ENCODE measurements at regions not wholly inside any gene's neighbourhood (a gene's known extent, or its start where the extent isn't known, plus 50 kb on each side); places are given as distances from the start of the nearest gene placed in this dataset.

DNA sequence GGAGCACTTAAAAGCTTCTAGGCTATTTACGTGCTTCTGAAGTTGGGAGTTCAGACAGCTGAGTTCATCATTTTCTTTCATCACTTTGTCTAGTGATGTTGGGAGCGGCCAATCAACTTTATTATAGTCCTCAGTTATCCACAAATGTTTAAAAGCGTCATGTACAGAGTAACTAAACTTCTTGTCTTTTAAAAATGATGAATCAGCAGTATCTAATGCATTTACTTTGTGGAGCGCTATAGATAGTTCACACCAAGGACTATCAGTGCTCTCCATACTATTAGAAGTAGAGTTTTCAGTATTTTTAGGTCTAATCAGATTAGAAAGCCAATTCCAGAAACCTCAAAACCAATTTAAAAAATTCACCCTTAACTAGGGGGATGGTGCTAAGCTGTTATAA, 778.7 kb upstream of the PRMT6 start:
- H3K4me1 ChIP-seq (ENCODE audit: control insufficient read depth, insufficient read depth, low read length, unreplicated experiment) = no peaks in the 10 kb centered on the region
- no peaks in the 10 kb centered on the region for H3K79me2 ChIP-seq (ENCODE audit: control insufficient read depth, insufficient read depth, low read length, unreplicated experiment)
- no peaks in the 10 kb centered on the region for H3K36me3 ChIP-seq (ENCODE audit: insufficient read depth, low read length)
- H3K4me3 ChIP-seq (ENCODE audit: low read depth, low read length) = no peak overlapping the region
- no peaks in the 10 kb centered on the region for H3K27me3 ChIP-seq (ENCODE audit: insufficient read depth, low read length)
- H3K27ac ChIP-seq (ENCODE audit: low read depth, low read length) = no peak overlapping the region
- H2AFZ ChIP-seq (ENCODE audit: low read length, unreplicated experiment) = no peak overlapping the region

DNA sequence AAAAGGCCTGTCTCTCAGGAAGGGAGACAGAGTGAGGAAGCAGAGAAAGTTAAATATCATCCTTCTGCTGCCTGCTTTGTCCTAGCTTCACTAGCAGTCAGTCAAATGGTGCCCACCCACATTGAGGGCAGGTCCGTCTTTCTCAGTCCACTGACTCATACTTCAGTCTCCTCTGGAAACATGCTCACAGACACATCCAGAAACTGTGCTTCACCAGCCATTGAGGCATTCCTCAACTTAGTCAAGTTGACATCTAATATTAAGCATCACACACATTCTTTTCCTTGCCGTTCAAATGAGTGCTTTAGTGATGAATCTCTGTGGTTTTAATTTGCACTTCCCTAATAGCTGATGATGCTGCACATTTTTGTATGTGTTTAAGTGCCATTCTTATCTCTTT, 777.8 kb upstream of the PRMT6 start:
- no peak overlapping the region for H3K4me3 ChIP-seq (ENCODE audit: low read depth, low read length)
- H3K36me3 ChIP-seq (ENCODE audit: insufficient read depth, low read length) = no peaks in the 10 kb centered on the region
- H3K4me1 ChIP-seq (ENCODE audit: control insufficient read depth, insufficient read depth, low read length, unreplicated experiment) = no peaks in the 10 kb centered on the region
- no peak overlapping the region for H3K27ac ChIP-seq (ENCODE audit: low read depth, low read length)
- H3K27me3 ChIP-seq (ENCODE audit: insufficient read depth, low read length) = no peaks in the 10 kb centered on the region
- no peak overlapping the region for H2AFZ ChIP-seq (ENCODE audit: low read length, unreplicated experiment)
- H3K79me2 ChIP-seq (ENCODE audit: control insufficient read depth, insufficient read depth, low read length, unreplicated experiment) = no peaks in the 10 kb centered on the region

DNA sequence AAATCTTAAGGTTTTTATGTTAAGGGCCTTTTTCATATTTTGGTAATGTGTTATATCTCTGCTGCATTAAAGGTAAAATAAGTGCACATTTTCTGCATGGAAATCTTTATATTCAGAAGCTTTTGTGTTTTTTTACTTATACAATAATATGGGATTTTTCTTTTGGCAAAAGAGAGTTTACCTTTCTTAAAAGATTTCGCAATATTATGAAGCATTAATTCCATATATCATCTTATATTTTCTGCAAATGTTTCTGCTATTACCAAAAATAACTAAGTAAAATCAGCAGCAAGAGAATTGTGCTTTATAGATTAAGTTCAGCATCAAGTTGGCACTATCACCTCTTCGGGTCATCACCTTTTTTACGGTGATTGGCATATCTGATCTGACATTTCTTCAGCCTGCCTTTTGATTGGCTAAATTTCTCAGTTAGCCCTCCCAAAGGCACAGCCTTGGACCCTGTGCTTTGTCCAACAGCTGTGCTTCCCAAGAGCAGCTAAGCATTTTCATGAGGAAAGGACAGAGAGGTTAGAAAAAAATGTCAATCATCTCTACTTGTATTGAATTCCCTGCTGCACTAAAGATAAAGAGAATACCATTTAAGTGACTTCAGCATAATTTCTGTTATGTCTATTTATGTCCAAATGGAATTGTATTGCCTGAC, 767.1 kb upstream of the PRMT6 start:
- no peak overlapping the region for H3K4me3 ChIP-seq (ENCODE audit: low read depth, low read length)
- no peaks in the 10 kb centered on the region for H3K79me2 ChIP-seq (ENCODE audit: control insufficient read depth, insufficient read depth, low read length, unreplicated experiment)
- H2AFZ ChIP-seq (ENCODE audit: low read length, unreplicated experiment) = no peak overlapping the region
- H3K36me3 ChIP-seq (ENCODE audit: insufficient read depth, low read length) = no peaks in the 10 kb centered on the region
- H3K27ac ChIP-seq (ENCODE audit: low read depth, low read length) = no peak overlapping the region
- no peaks in the 10 kb centered on the region for H3K27me3 ChIP-seq (ENCODE audit: insufficient read depth, low read length)
- no peaks in the 10 kb centered on the region for H3K4me1 ChIP-seq (ENCODE audit: control insufficient read depth, insufficient read depth, low read length, unreplicated experiment)

DNA sequence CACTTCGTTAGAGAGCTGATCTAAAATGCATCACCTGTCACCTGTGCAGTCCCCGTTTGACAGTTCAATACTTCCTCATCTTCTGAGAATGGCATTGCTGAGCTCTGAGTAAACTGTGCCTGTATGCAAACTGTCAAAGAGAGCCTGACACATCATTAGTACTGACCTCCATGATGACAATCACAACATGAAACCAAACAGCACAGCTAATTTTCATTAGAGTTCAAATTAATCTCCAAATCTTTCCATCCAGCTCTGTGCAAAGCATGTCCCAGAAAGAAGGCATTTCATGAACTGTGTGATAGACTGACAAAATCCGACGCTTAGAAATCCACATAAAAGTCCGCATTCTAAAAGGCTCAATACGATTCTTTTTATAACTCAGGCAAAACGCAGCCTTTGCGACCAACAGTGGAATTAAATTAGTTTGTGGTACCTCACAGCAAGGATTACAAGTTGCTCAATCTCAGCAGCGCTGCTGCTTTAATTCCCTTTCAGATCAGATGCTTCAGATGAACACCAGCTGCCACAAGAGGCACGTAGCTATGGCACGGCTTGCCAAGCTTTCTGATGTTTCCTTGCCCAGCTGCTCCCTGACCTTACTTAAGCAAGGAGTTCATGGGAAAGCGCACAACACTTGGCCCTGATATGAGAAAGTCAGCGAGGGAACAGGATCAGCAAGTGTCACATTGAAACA, 765.5 kb upstream of the PRMT6 start:
- no peaks in the 10 kb centered on the region for H3K36me3 ChIP-seq (ENCODE audit: insufficient read depth, low read length)
- H3K4me1 ChIP-seq (ENCODE audit: control insufficient read depth, insufficient read depth, low read length, unreplicated experiment) = no peaks in the 10 kb centered on the region
- no peak overlapping the region for H2AFZ ChIP-seq (ENCODE audit: low read length, unreplicated experiment)
- H3K79me2 ChIP-seq (ENCODE audit: control insufficient read depth, insufficient read depth, low read length, unreplicated experiment) = no peaks in the 10 kb centered on the region
- H3K4me3 ChIP-seq (ENCODE audit: low read depth, low read length) = no peak overlapping the region
- no peaks in the 10 kb centered on the region for H3K27me3 ChIP-seq (ENCODE audit: insufficient read depth, low read length)
- H3K27ac ChIP-seq (ENCODE audit: low read depth, low read length) = no peak overlapping the region

DNA sequence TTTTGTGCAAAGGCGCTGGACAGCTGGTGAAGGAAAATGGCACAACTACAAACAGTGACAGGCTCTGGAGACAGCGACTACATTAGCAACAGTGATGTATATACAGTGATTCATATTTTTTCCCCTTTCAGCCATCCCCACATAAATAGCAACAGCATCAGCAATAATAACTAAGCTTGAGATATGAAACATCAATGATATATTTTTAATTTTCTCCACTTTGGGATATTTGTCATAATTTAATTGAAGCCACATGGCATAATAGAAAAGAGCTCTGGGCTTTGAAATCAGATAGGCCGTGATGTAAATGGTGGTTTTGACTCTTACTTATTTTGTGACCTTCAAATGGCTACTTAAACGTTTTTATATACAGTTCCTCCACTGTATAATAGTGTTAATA, 764.3 kb upstream of the PRMT6 start:
- H3K27ac ChIP-seq (ENCODE audit: low read depth, low read length) = no peak overlapping the region
- H3K36me3 ChIP-seq (ENCODE audit: insufficient read depth, low read length) = no peaks in the 10 kb centered on the region
- H3K4me1 ChIP-seq (ENCODE audit: control insufficient read depth, insufficient read depth, low read length, unreplicated experiment) = no peaks in the 10 kb centered on the region

DNA sequence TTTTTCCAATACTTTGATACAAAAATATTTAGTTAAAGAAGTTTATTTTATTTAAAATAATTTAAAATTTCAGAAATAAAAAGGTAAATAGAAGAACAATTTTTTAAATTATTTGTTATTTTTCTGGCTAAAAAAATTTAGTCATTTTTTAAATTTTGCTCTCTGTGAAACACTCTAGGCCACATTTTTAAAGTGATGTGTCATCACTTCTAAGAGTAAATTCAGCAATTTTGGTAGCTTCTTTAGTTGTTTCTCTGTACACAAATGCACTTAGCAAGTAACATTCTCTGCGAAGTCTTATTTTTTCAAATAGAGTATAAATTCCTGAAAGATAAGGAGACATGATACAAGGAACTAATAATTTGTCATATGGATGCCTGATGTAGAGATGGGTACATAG, 760.0 kb upstream of the PRMT6 start:
- Histone ChIP-seq H2AFZ (ENCODE audit: low read length, unreplicated experiment) (no peak overlapping the region), H3K27ac (ENCODE audit: low read depth, low read length) (no peak overlapping the region), H3K27me3 (ENCODE audit: insufficient read depth, low read length) (no peaks in the 10 kb centered on the region), H3K79me2 (ENCODE audit: control insufficient read depth, insufficient read depth, low read length, unreplicated experiment) (no peaks in the 10 kb centered on the region), H3K36me3 (ENCODE audit: insufficient read depth, low read length) (no peaks in the 10 kb centered on the region), H3K4me3 (ENCODE audit: low read depth, low read length) (no peak overlapping the region), H3K4me1 (ENCODE audit: control insufficient read depth, insufficient read depth, low read length, unreplicated experiment) (no peaks in the 10 kb centered on the region)

More for the DNA sequence above, 764.3 kb upstream of the PRMT6 start:
- H3K4me3 ChIP-seq (ENCODE audit: low read depth, low read length) = no peak overlapping the region
- H2AFZ ChIP-seq (ENCODE audit: low read length, unreplicated experiment) = no peak overlapping the region
- no peaks in the 10 kb centered on the region for H3K79me2 ChIP-seq (ENCODE audit: control insufficient read depth, insufficient read depth, low read length, unreplicated experiment)
- H3K27me3 ChIP-seq (ENCODE audit: insufficient read depth, low read length) = no peaks in the 10 kb centered on the region

DNA sequence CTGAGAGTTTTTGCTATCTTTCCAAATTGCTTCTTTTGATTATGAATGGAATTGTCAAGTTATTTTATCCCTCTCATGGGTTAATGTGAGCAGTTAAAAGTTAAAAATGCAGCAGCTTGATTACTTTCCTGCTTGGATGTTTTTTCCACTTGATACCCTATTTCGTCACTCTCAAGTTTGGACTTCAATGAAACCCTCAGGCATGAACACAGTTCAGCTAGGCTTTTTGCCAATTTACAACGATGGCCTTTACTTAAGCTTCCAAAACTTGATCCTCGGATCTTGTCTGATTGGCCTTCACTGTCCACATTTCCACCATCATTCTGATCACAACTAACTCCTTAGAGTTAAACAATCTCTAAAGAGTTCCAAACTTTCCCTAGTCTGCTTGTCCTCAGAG, 752.4 kb upstream of the PRMT6 start:
- no peaks in the 10 kb centered on the region for H3K79me2 ChIP-seq (ENCODE audit: control insufficient read depth, insufficient read depth, low read length, unreplicated experiment)
- no peak overlapping the region for H3K4me3 ChIP-seq (ENCODE audit: low read depth, low read length)
- H3K27ac ChIP-seq (ENCODE audit: low read depth, low read length) = no peak overlapping the region
- no peaks in the 10 kb centered on the region for H3K36me3 ChIP-seq (ENCODE audit: insufficient read depth, low read length)
- H3K4me1 ChIP-seq (ENCODE audit: control insufficient read depth, insufficient read depth, low read length, unreplicated experiment) = no peaks in the 10 kb centered on the region
- H2AFZ ChIP-seq (ENCODE audit: low read length, unreplicated experiment) = no peak overlapping the region
- no peaks in the 10 kb centered on the region for H3K27me3 ChIP-seq (ENCODE audit: insufficient read depth, low read length)

DNA sequence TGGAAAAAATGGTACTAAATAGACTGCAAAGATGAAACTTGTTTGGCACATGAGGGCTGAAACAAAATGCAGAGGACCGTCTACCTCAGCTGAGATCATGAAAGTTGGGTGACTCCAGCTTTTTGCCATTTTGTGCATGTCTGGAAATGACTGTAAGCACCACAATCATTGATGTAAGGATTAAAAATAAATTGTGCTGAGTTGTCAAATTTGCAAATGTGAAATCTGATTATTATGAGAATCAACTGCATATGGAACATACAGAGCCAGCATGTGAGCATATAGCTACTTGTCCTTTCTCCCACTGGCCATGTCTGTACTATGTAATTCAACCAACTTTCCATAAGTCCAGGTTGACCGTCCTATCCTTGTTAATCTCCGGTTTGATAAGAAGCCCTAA, 736.9 kb upstream of the PRMT6 start:
- H3K4me3 ChIP-seq (ENCODE audit: low read depth, low read length) = no peak overlapping the region
- H3K27ac ChIP-seq (ENCODE audit: low read depth, low read length) = no peak overlapping the region
- no peaks in the 10 kb centered on the region for H3K36me3 ChIP-seq (ENCODE audit: insufficient read depth, low read length)
- no peak overlapping the region for H2AFZ ChIP-seq (ENCODE audit: low read length, unreplicated experiment)
- H3K4me1 ChIP-seq (ENCODE audit: control insufficient read depth, insufficient read depth, low read length, unreplicated experiment) = no peaks in the 10 kb centered on the region
- no peaks in the 10 kb centered on the region for H3K27me3 ChIP-seq (ENCODE audit: insufficient read depth, low read length)
- no peaks in the 10 kb centered on the region for H3K79me2 ChIP-seq (ENCODE audit: control insufficient read depth, insufficient read depth, low read length, unreplicated experiment)

DNA sequence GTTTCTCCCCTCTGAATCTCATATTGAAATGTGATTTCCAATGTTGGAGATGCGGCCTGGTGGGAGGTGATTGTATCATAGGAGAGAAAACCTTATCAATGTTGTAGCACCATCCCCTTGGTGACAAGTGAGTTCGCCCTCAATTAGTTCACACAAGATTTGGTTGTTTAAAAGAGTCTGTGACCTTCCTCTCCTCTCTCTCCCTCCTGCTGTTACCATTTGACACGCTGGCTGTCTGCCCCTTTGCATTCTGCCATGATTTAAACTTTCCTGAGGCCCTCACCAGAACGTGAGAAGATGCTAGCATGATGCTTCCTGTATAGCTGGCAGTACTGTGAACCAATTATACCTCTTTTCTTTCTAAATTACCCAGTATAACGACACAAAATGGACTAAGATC, 730.9 kb upstream of the PRMT6 start:
- H3K36me3 ChIP-seq (ENCODE audit: insufficient read depth, low read length) = no peaks in the 10 kb centered on the region
- no peak overlapping the region for H2AFZ ChIP-seq (ENCODE audit: low read length, unreplicated experiment)
- no peaks in the 10 kb centered on the region for H3K4me1 ChIP-seq (ENCODE audit: control insufficient read depth, insufficient read depth, low read length, unreplicated experiment)
- H3K27me3 ChIP-seq (ENCODE audit: insufficient read depth, low read length) = no peaks in the 10 kb centered on the region
- no peaks in the 10 kb centered on the region for H3K79me2 ChIP-seq (ENCODE audit: control insufficient read depth, insufficient read depth, low read length, unreplicated experiment)
- no peak overlapping the region for H3K4me3 ChIP-seq (ENCODE audit: low read depth, low read length)
- no peak overlapping the region for H3K27ac ChIP-seq (ENCODE audit: low read depth, low read length)

GRCh38 chr1:106344494-106344893, 712.0 kb upstream of the PRMT6 start:
- H3K4me3 ChIP-seq (ENCODE audit: low read depth, low read length) = no peak overlapping the region
- no peaks in the 10 kb centered on the region for H3K79me2 ChIP-seq (ENCODE audit: control insufficient read depth, insufficient read depth, low read length, unreplicated experiment)
- no peak overlapping the region for H3K27ac ChIP-seq (ENCODE audit: low read depth, low read length)
- no peak overlapping the region for H2AFZ ChIP-seq (ENCODE audit: low read length, unreplicated experiment)
- no peaks in the 10 kb centered on the region for H3K4me1 ChIP-seq (ENCODE audit: control insufficient read depth, insufficient read depth, low read length, unreplicated experiment)
- no peaks in the 10 kb centered on the region for H3K36me3 ChIP-seq (ENCODE audit: insufficient read depth, low read length)
- H3K27me3 ChIP-seq (ENCODE audit: insufficient read depth, low read length) = no peaks in the 10 kb centered on the region

GRCh38 chr1:106360252-106360651, 696.2 kb upstream of the PRMT6 start:
- Histone ChIP-seq H3K27ac (ENCODE audit: low read depth, low read length) (no peak overlapping the region), H3K4me1 (ENCODE audit: control insufficient read depth, insufficient read depth, low read length, unreplicated experiment) (no peaks in the 10 kb centered on the region), H3K79me2 (ENCODE audit: control insufficient read depth, insufficient read depth, low read length, unreplicated experiment) (no peaks in the 10 kb centered on the region), H3K27me3 (ENCODE audit: insufficient read depth, low read length) (no peaks in the 10 kb centered on the region), H3K36me3 (ENCODE audit: insufficient read depth, low read length) (no peaks in the 10 kb centered on the region), H3K4me3 (ENCODE audit: low read depth, low read length) (no peak overlapping the region), H2AFZ (ENCODE audit: low read length, unreplicated experiment) (no peak overlapping the region)

All from ACC112 (cell line).